ENCODE measurements at regions not wholly inside any gene's neighbourhood (a gene's known extent, or its start where the extent isn't known, plus 50 kb on each side); places are given as distances from the start of the nearest gene placed in this dataset.

- in situ Hi-C loops (cut with MboI; ENCODE audit: low pct_unique_long_range_greater_than_20kb, low sequenced_read_pairs) = no loop called here
- no peak for DNase-seq
Observed at GRCh38 chr18:3356614-3357013, 93.4 kb upstream of the TGIF1 start.

GRCh38 chr18:3357516-3357915 lies 92.5 kb upstream of the TGIF1 start:
- in situ Hi-C loops (cut with MboI; ENCODE audit: low pct_unique_long_range_greater_than_20kb, low sequenced_read_pairs) = no loop called here
- DNase-seq = no peak

GRCh38 chr18:3358310-3358709 lies 91.7 kb upstream of the TGIF1 start:
- in situ Hi-C loops (cut with MboI; ENCODE audit: low pct_unique_long_range_greater_than_20kb, low sequenced_read_pairs) = no loop called here
- DNase-seq = no peak

GRCh38 chr18:3360211-3360610 lies 89.8 kb upstream of the TGIF1 start:
- in situ Hi-C loops (cut with MboI; ENCODE audit: low pct_unique_long_range_greater_than_20kb, low sequenced_read_pairs) = no loop called here

GRCh38 chr18:3367491-3368091 lies 82.4 kb upstream of the TGIF1 start:
- DNase-seq = no peak
- in situ Hi-C loops (cut with MboI; ENCODE audit: low pct_unique_long_range_greater_than_20kb, low sequenced_read_pairs) = no loop called here

More at GRCh38 chr18:3360211-3360610, 89.8 kb upstream of the TGIF1 start:
- no peak for DNase-seq

- DNase-seq = no peak
- in situ Hi-C loops (cut with MboI; ENCODE audit: low pct_unique_long_range_greater_than_20kb, low sequenced_read_pairs) = no loop called here
Observed at GRCh38 chr18:3368193-3368592, 81.8 kb upstream of the TGIF1 start.

- DNase-seq = no peak
- in situ Hi-C loops (cut with MboI; ENCODE audit: low pct_unique_long_range_greater_than_20kb, low sequenced_read_pairs) = no loop called here
Observed at GRCh38 chr18:3379685-3380084, 70.3 kb upstream of the TGIF1 start.

GRCh38 chr18:3380384-3380961 lies 69.5 kb upstream of the TGIF1 start:
- DNase-seq = no peak
- in situ Hi-C loops (cut with MboI; ENCODE audit: low pct_unique_long_range_greater_than_20kb, low sequenced_read_pairs) = no loop called here

- in situ Hi-C loops (cut with MboI; ENCODE audit: low pct_unique_long_range_greater_than_20kb, low sequenced_read_pairs) = no loop called here
- no peak for DNase-seq
Observed at GRCh38 chr18:3383381-3383915, 66.5 kb upstream of the TGIF1 start.

GRCh38 chr18:3384664-3385563 lies 65.1 kb upstream of the TGIF1 start:
- DNase-seq = no peak

GRCh38 chr18:3388323-3388722 lies 61.6 kb upstream of the TGIF1 start:
- in situ Hi-C loops (cut with MboI; ENCODE audit: low pct_unique_long_range_greater_than_20kb, low sequenced_read_pairs) = no loop called here
- DNase-seq = no peak

More at GRCh38 chr18:3384664-3385563, 65.1 kb upstream of the TGIF1 start:
- in situ Hi-C loops (cut with MboI; ENCODE audit: low pct_unique_long_range_greater_than_20kb, low sequenced_read_pairs) = no loop called here

GRCh38 chr18:3388980-3389379 lies 61.0 kb upstream of the TGIF1 start:
- in situ Hi-C loops (cut with MboI; ENCODE audit: low pct_unique_long_range_greater_than_20kb, low sequenced_read_pairs) = no loop called here
- no peak for DNase-seq

- in situ Hi-C loops (cut with MboI; ENCODE audit: low pct_unique_long_range_greater_than_20kb, low sequenced_read_pairs) = no loop called here
- DNase-seq = no peak
Observed at GRCh38 chr18:3389977-3390376, 60.0 kb upstream of the TGIF1 start.

GRCh38 chr18:3391704-3392466 lies 58.1 kb upstream of the TGIF1 start:
- in situ Hi-C loops (cut with MboI; ENCODE audit: low pct_unique_long_range_greater_than_20kb, low sequenced_read_pairs) = no loop called here
- DNase-seq = no peak

- in situ Hi-C loops (cut with MboI; ENCODE audit: low pct_unique_long_range_greater_than_20kb, low sequenced_read_pairs) = no loop called here
- DNase-seq = no peak
Observed at GRCh38 chr18:3392467-3392855, 57.5 kb upstream of the TGIF1 start.

- DNase-seq = no peak
- in situ Hi-C loops (cut with MboI; ENCODE audit: low pct_unique_long_range_greater_than_20kb, low sequenced_read_pairs) = no loop called here
Observed at GRCh38 chr18:3394648-3395047, 55.3 kb upstream of the TGIF1 start.

- in situ Hi-C loops (cut with MboI; ENCODE audit: low pct_unique_long_range_greater_than_20kb, low sequenced_read_pairs) = no loop called here
- DNase-seq = no peak
Observed at GRCh38 chr18:3395466-3395865, 54.5 kb upstream of the TGIF1 start.

GRCh38 chr18:3397031-3397750 lies 52.8 kb upstream of the TGIF1 start:
- in situ Hi-C loops (cut with MboI; ENCODE audit: low pct_unique_long_range_greater_than_20kb, low sequenced_read_pairs) = no loop called here
- DNase-seq = no peak

- in situ Hi-C loops (cut with MboI; ENCODE audit: low pct_unique_long_range_greater_than_20kb, low sequenced_read_pairs) = no loop called here
- DNase-seq = no peak
Observed at GRCh38 chr18:3397786-3398185, 52.2 kb upstream of the TGIF1 start.

Data from KBM-7 (cell line).